ENCODE measurements at regions not wholly inside any gene's neighbourhood (a gene's known extent, or its start where the extent isn't known, plus 50 kb on each side); places are given as distances from the start of the nearest gene placed in this dataset.

- no peak for DNase-seq (ENCODE audit: low read depth)
Observed at GRCh38 chr6:6704103-6705060, 115.9 kb downstream of the LY86 start.

- DNase-seq (ENCODE audit: low read depth) = no peak
Observed at GRCh38 chr6:6705061-6705425, 116.5 kb downstream of the LY86 start.

- DNase-seq (ENCODE audit: low read depth) = no peak
Observed at GRCh38 chr6:6705915-6706675, 117.6 kb downstream of the LY86 start.

GRCh38 chr6:6707143-6707542 is 118.6 kb downstream of the LY86 start:
- DNase-seq (ENCODE audit: low read depth) = no peak

GRCh38 chr6:6709106-6709505 is 120.6 kb downstream of the LY86 start:
- DNase-seq (ENCODE audit: low read depth) = no peak

GRCh38 chr6:6711031-6711785 is 122.7 kb downstream of the LY86 start:
- DNase-seq (ENCODE audit: low read depth) = no peak

GRCh38 chr6:6711832-6712448 is 123.4 kb downstream of the LY86 start:
- no peak for DNase-seq (ENCODE audit: low read depth)

- DNase-seq (ENCODE audit: low read depth) = no peak
Observed at GRCh38 chr6:6712449-6713403, 124.2 kb downstream of the LY86 start.

- DNase-seq (ENCODE audit: low read depth) = no peak
Observed at GRCh38 chr6:6713657-6714056, 125.1 kb downstream of the LY86 start.

- no peak for DNase-seq (ENCODE audit: low read depth)
Observed at GRCh38 chr6:6714118-6714897, 125.8 kb downstream of the LY86 start.

- DNase-seq (ENCODE audit: low read depth) = no peak
Observed at GRCh38 chr6:6714953-6715352, 126.4 kb downstream of the LY86 start.

- no peak for DNase-seq (ENCODE audit: low read depth)
Observed at GRCh38 chr6:6715465-6715864, 126.9 kb downstream of the LY86 start.

GRCh38 chr6:6716998-6717763 is 128.7 kb downstream of the LY86 start:
- no peak for DNase-seq (ENCODE audit: low read depth)

GRCh38 chr6:6717953-6718352 is 129.4 kb downstream of the LY86 start:
- DNase-seq (ENCODE audit: low read depth) = no peak

GRCh38 chr6:6721606-6722005 is 133.1 kb downstream of the LY86 start:
- no peak for DNase-seq (ENCODE audit: low read depth)

- no peak for DNase-seq (ENCODE audit: low read depth)
Observed at GRCh38 chr6:6722195-6722594, 133.7 kb downstream of the LY86 start.

GRCh38 chr6:6723361-6723760 is 134.8 kb downstream of the LY86 start:
- DNase-seq (ENCODE audit: low read depth) = no peak

GRCh38 chr6:6723921-6724538 is 135.5 kb downstream of the LY86 start:
- no peak for DNase-seq (ENCODE audit: low read depth)
